ENCODE measurements at regions not wholly inside any gene's neighbourhood (a gene's known extent, or its start where the extent isn't known, plus 50 kb on each side); places are given as distances from the start of the nearest gene placed in this dataset.
"Not testable (repeated sequence)": the region's sequence is repeated elsewhere in the genome, so short reads cannot be mapped to it uniquely, and the experiment has no call there.

DNA sequence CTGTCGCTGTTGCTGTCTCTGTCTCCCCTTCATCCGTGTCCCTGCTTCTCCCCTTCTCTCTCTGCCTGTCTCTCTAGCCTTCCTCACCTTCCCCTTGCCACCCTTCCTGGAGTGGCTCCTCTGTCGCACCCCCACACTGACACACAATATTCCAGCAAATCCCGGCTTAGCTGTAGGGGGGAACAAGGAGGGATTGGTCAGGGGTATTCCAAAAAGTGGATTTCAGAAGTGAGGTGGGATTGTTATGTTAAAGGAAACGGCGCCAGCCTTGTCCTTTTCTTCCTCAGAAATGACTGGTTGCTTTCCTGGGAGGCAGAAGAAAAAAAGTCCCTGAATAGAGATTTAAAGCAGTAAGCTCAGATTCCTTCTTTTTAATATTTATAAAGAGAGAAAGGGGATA is 76.3 kb upstream of the SIRPA start:
- peaks cover 4% of the 10 kb centered on the region for H3K27me3 ChIP-seq (ENCODE audit: low read depth)
- no peak for DNase-seq
- no peaks in the 10 kb centered on the region for H3K36me3 ChIP-seq
- H3K9me3 ChIP-seq (replicated peaks) = peaks cover 27% of the 10 kb centered on the region
- H3K4me1 ChIP-seq = peaks cover 35% of the 10 kb centered on the region
- peak overlapping the region; percentile 38 for H3K27ac ChIP-seq (replicated peaks)
- TF ChIP-seq, protein P1, sequence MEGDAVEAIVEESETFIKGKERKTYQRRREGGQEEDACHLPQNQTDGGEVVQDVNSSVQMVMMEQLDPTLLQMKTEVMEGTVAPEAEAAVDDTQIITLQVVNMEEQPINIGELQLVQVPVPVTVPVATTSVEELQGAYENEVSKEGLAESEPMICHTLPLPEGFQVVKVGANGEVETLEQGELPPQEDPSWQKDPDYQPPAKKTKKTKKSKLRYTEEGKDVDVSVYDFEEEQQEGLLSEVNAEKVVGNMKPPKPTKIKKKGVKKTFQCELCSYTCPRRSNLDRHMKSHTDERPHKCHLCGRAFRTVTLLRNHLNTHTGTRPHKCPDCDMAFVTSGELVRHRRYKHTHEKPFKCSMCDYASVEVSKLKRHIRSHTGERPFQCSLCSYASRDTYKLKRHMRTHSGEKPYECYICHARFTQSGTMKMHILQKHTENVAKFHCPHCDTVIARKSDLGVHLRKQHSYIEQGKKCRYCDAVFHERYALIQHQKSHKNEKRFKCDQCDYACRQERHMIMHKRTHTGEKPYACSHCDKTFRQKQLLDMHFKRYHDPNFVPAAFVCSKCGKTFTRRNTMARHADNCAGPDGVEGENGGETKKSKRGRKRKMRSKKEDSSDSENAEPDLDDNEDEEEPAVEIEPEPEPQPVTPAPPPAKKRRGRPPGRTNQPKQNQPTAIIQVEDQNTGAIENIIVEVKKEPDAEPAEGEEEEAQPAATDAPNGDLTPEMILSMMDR (IDR thresholded peaks at IDR 0.05; ENCODE audit: borderline replicate concordance) = no peak
- H3K4me3 ChIP-seq = no peak overlapping the region
- intact Hi-C loops (cut with micrococcal nuclease) = no loop called here

DNA sequence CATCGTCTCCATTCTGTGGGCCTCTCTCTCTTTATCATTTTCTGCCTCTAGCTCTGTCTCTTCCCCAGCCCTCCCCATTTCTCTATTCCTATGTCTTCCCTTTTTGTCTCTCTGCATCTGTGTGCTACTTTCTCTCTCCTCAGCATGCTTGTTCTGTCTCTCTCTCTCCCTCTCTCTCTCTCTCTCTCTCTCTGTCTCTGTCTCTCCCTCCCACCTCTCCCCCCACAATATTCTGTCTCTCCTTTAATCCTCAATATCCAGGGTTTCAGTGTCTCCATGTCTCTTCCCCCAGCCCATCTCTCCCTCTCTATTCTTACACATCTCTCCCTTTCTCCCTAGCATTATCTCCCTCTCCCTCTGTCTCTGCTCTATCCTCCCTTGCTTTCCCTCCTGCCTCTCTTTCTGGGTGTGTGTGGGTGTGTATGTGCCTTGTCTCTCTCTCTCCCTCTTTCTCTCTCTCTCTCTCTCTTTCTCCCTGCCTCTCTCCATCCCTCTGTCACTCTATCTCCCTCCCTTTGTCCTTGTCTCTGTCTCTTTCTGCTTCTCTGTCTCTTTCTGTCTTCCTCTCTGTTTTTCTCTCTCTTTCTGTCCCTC is 76.9 kb upstream of the SIRPA start:
- Histone ChIP-seq H3K36me3 (no peaks in the 10 kb centered on the region), H3K4me3 (no peak overlapping the region), H3K27ac (replicated peaks) (peak overlapping the region; percentile 38), H3K27me3 (ENCODE audit: low read depth) (peaks cover 4% of the 10 kb centered on the region), H3K9me3 (replicated peaks) (peaks cover 22% of the 10 kb centered on the region), H3K4me1 (peaks cover 40% of the 10 kb centered on the region)
- intact Hi-C loops (cut with micrococcal nuclease) = no loop called here
- TF ChIP-seq, protein P1 (IDR thresholded peaks at IDR 0.05; ENCODE audit: borderline replicate concordance) = no peak
- DNase-seq = no peak

DNA sequence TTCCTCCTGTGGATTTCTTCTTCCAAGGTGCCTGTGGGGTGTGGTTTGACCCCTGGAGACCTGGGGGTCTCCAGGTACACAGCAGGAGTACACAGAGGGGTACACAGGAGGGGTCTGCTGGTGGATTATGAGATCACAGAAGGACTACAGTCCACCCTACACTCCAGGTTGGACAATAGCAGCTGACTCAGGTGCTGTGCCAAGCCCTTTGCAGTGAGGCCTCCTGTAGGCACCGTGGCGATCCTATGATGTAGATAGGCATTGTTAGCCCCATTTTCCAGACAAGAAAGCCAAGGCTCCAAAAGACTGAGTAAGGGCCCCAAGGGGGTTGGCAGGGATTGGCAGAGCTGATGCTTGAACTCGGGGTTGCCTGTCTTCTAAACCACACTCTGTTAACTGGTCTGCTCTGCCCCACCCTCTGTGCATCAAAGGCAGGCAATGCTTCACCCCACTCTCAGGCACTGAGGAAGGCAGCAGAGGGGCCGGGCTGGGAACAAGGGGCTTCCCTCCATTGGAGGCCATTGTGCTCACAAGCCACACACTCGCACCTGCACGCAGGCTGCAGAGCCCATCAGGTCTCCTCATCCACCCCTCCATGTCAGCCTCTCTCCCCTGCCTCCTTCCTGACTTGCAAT is 77.5 kb upstream of the SIRPA start:
- DNase-seq = no peak
- Histone ChIP-seq H3K27me3 (ENCODE audit: low read depth) (peaks cover 4% of the 10 kb centered on the region), H3K36me3 (no peaks in the 10 kb centered on the region), H3K27ac (replicated peaks) (peak overlapping the region; percentile 8), H3K4me3 (no peak overlapping the region), H3K4me1 (peaks cover 47% of the 10 kb centered on the region), H3K9me3 (replicated peaks) (peaks cover 15% of the 10 kb centered on the region)
- TF ChIP-seq, protein P1 (IDR thresholded peaks at IDR 0.05; ENCODE audit: borderline replicate concordance) = no peak
- intact Hi-C loops (cut with micrococcal nuclease) = no loop called here

DNA sequence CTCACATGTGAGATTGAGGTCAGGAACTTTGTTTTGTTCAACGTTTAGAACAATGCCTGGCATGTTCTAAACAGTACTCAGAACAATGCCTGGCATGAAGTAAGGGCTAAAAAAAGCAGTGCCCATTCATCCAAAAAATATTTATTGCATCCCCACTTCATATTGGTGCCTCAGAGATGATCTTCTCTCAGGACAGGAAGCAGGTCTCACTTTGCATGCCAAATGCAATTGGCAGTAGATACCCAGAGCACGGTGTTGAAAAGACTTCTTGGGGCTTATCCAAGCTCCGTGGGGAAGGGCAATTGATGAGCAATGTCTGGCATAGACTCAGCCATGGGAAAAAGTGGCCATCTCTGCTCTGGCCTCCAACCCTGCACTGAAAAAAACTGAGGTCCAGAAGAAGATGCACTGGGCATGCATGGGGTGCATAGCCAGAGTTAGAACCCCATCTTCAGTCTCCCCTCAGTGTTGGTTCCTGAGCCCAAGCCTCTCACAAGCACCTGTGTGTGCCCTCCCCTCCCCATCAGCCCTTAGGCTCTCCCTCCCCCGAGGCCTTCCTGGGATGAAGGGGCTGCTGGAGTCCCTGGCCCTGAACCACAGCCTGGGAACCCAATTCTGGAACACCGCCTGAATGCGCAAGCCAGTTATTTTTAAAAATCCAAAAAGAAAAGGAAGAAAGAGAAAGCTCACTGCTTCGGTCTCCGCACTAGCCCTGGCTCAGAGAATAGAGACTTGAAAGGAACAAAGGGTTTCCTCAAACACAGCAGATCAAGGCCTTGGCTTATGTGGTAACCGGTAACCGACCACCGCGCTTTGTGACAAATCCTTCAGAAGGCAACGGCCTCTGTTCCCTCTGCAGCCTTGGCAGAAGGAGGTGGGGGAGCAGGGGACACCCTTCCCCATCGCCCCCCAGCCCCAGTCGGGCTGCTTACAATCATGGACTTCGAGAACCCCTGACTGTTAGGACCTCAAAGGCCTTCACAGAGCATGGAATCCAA is 78.5 kb upstream of the SIRPA start:
- TF ChIP-seq, protein P1 (IDR thresholded peaks at IDR 0.05; ENCODE audit: borderline replicate concordance) = no peak
- Histone ChIP-seq H3K4me3 (no peak overlapping the region), H3K36me3 (no peaks in the 10 kb centered on the region), H3K27me3 (ENCODE audit: low read depth) (peaks cover 4% of the 10 kb centered on the region), H3K9me3 (replicated peaks) (peaks cover 5% of the 10 kb centered on the region), H3K27ac (replicated peaks) (peak overlapping the region; percentile 83), H3K4me1 (peaks cover 57% of the 10 kb centered on the region)
- intact Hi-C loops (cut with micrococcal nuclease) = no loop called here
- no peak for DNase-seq

DNA sequence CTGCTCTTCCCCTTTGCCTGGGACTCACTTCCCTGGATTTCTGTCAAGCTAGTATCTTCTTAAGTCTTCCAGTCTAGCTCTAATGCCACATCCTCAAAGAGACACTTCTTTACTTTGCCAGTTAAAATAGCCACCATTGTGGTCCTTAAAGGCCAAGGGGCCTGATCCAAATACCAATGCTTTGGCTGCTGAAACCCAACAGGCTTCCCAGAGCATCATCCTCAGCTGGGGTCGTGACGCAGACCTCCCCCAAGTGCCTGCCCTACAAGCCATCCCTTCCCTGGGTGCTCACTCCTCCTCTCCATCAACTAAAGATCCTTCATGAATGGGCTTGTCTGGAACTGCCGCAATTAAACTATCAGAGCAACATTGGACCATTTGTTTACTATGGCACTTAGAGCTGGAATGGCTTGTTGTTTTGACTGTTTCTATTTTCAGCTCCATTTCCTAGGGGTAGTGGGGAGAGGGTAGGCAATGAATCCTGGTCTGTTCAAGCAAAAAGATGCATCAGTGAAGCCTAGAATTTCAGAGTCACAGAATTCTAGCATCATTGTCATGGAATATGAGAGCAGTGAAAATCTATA is 79.6 kb upstream of the SIRPA start:
- Histone ChIP-seq H3K4me1 (peaks cover 68% of the 10 kb centered on the region), H3K27me3 (ENCODE audit: low read depth) (peaks cover 4% of the 10 kb centered on the region), H3K27ac (replicated peaks) (peak overlapping the region; percentile 83), H3K4me3 (no peak overlapping the region), H3K9me3 (replicated peaks) (no peaks in the 10 kb centered on the region), H3K36me3 (no peaks in the 10 kb centered on the region)
- TF ChIP-seq, protein P1 (IDR thresholded peaks at IDR 0.05; ENCODE audit: borderline replicate concordance) = no peak
- intact Hi-C loops (cut with micrococcal nuclease) = no loop called here
- no peak for DNase-seq

DNA sequence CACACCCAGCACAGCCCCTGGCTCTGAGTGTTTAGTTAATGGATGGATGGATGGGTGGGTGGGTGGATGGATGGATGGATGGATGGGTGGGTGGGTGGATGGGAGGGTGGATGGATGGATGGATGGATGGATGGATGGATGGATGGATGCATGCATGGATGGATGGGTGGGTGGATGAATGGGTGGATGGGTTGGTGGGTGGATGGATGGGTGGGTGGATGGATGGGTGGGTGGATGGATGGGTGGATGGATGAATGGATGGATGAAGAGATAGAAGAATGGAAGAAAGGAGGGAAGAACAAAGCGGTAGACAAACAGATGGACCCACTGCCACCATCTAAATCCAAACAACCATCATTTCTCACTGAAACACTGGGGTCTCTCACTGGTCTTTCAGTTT is 80.3 kb upstream of the SIRPA start:
- H3K27me3 ChIP-seq (ENCODE audit: low read depth); intact Hi-C loops (cut with micrococcal nuclease); DNase-seq; H3K4me3 ChIP-seq; H3K36me3 ChIP-seq; H3K9me3 ChIP-seq (replicated peaks): not testable (repeated sequence)
- Histone ChIP-seq H3K4me1 (peaks cover 71% of the 10 kb centered on the region), H3K27ac (replicated peaks) (peak overlapping the region; percentile 83)
